Non-pigmented ciliary epithelial cell (primary cell): ENCODE measurements at regions not wholly inside any gene's neighbourhood (a gene's known extent, or its start where the extent isn't known, plus 50 kb on each side); places are given as distances from the start of the nearest gene placed in this dataset.

Experiments
- DNase-seq: peaks from one replicate; pipeline ENCODE4 v3.0.0-alpha.2; 2010; ENCODE audit warnings: low read depth

- no peak for DNase-seq
Observed at GRCh38 chr3:104854468-104854867, 512.2 kb upstream of the ALCAM start.

DNA sequence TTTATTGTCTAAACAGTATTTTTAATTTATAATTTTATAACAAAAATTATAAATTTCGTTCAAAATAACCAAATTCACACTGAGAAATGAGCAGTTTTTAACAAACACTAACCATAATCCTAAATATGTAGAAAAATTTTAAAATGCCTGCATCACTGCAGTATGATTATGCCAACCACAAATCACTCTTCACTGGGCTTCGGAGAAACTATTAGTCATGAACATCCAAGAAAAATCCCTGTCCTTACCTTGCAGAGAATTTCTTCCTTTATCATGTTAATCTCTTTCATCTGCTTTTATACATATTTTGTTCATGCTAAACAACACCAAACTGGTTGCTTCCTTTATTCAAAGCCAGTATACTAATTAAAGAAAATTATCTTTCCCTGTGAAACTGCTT lies 511.0 kb upstream of the ALCAM start:
- no peak for DNase-seq

GRCh38 chr3:104856741-104857140 lies 510.0 kb upstream of the ALCAM start:
- DNase-seq, result no peak

GRCh38 chr3:104868291-104868690 lies 498.4 kb upstream of the ALCAM start:
- no peak for DNase-seq

DNA sequence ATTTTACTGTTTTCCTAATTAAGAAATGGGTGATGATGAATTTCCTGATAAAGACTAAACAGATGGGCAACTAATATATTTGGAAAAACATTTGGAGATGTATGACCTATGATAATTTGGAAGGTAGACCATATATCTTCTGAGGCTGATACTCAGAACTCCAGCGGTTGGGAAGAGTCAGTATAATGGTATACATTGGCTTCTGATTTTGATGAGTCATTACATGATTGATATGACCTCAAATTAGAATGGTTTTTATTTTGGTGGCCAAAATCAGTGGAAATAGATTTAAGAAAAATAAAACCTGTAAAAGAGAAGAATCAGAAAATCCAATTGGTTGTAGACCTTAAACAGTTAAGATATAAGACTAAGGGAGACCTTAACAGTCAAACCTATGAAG lies 496.4 kb upstream of the ALCAM start:
- no peak for DNase-seq

DNA sequence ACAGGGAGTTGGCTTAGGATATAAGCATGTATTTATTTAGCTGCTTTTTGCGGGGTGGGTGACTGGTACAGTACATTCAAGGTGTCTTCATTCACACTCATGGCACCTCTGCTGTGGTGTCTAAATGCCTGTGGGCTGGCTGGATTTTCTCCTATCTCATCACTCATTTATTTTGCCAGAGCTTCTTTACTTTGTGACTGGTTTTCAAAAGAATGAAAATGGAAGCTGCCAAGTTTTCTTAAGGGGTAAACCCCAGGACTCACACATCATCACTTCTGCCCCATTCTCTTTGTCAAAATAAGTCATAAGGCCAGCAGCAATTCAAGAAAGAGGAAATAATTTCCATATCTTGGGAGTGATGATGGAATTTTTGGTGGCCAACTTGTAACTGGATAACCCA lies 493.4 kb upstream of the ALCAM start:
- DNase-seq, result peak; percentile 47

DNA sequence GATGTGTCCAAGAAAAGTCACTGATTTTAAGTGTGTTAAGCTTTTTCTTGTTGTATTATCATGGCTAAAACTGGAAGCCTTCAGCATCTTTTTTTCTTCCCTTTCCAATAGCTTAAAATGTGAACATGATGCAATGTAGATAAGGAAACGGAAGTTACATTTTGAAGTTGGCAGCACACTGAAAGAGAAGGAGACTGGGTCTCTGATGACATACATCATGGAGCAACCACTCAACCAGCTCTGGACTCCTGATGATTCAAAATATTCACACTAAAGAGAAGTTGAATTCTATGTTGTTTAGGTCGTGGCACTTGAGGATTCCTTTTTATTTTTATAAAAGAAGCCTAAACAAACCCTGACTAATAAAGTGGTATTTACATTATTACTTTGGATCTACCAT lies 488.3 kb upstream of the ALCAM start:
- no peak for DNase-seq

- DNase-seq, result no peak
Observed at GRCh38 chr3:104879919-104880318, 486.8 kb upstream of the ALCAM start.

GRCh38 chr3:104885214-104885814 lies 481.4 kb upstream of the ALCAM start:
- DNase-seq, result no peak

- DNase-seq, result no peak
Observed at GRCh38 chr3:104886220-104886995, 480.3 kb upstream of the ALCAM start.

DNA sequence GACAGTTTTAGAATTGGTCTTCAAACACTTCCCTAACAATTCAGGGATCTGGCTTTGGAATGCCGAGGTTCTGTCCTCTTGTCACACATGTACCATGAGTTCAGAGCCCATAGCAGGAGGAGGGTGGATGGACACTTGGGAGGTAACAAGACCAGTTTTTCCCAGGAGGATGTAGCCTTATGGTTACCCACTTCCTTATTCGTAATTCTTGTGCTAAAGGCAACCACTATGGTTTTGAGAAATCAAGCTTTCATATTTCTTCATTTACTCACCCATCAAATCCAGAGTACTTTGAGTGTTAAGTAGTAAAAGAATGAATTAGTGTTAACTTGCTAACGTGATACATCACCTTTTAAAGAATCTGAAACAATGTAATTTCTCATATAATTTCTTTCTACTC lies 479.6 kb upstream of the ALCAM start:
- no peak for DNase-seq

GRCh38 chr3:104887619-104888018 lies 479.1 kb upstream of the ALCAM start:
- no peak for DNase-seq

DNA sequence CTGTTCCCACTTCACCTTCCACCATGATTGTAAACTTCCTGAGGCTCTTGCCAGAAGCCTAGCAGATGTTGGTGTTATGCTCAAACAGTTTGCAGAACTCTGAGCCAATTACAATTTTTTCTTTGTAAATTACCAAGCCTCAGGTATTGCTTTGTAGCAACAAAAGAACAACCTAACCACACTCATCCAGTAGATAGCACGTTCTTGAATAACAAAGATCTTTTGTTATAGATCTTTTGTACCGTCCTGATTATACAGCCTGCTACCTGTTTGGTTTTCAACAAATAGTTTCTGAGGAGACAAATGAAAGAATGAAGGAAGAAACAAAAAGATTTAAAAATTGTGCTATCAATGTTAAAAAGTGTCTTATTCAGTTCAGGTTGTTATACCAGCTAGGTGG lies 474.7 kb upstream of the ALCAM start:
- no peak for DNase-seq

- DNase-seq, result no peak
Observed at GRCh38 chr3:104896624-104897023, 470.1 kb upstream of the ALCAM start.

DNA sequence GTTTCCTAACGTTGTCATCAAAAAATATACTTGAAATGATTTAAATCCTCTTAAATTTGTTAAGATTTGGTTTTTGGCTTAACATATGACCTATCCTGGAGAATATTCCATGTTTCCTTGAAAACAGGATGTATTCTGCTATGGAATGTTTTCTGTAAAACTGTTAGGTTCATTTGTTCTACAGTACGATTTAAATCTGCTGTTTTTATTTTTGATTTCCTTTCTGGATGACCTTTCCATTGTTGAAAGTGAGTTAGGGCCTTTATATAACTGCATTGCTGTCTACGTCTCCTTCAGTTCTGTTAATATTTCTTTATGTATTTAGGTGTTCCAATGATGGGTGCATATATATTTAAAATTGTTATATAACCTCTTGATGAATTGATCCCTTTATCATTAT lies 465.3 kb upstream of the ALCAM start:
- DNase-seq, result no peak

DNA sequence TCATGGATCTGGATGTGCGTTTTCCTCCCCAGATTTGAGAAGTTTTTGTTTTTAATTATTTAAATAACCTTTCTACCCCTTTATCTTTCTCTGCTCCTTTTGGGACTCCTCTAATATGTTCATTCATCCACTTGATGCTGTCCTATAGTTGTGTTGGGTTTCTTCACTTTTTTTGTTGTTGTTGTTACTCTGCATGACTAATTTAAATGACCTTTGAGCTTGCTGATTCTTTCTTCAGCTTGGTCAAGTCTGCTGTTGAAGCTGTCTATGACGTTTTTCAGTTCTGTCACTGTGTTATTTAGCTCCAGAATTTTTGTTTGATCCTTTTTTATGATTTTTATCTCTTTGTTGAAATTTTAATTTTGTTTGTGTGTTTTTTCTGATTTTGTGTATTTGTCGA lies 463.6 kb upstream of the ALCAM start:
- DNase-seq, result no peak

DNA sequence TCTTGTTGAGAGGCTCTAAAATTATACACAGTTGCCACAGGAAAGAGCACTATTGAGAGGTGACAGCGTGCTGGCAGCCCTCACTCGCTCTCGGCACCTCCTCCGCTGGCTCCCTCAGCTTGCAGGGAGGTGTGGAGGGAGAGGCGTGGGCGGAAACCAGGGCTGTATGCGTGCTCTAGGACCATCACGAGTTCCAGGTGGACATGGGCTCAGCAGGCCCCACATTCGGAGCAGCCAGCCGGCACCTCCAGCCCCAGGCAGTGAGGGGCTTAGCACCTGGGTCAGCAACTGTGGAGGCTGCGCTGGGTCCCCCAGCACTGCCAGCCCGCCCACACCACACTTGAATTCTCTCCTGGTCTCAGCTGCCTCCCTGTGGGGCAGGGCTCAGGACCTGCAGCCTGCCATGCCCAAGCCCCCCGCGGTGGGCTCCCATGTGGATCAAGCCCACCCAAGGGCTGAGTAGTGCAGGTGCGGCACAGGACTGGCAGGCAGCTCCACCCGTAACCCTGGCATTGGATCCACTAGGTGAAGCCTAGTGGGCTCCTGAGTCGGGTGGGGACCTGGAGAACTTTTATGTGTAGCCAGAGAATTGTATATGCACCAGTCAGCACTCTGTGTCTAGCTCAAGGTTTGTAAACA lies 460.6 kb upstream of the ALCAM start:
- DNase-seq, result no peak

- peak; percentile 79 for DNase-seq
Observed at GRCh38 chr3:104907507-104907906, 459.2 kb upstream of the ALCAM start.

- DNase-seq, result no peak
Observed at GRCh38 chr3:104908761-104909160, 457.9 kb upstream of the ALCAM start.

- peak; percentile 69 for DNase-seq
Observed at GRCh38 chr3:104909198-104909597, 457.5 kb upstream of the ALCAM start.

DNA sequence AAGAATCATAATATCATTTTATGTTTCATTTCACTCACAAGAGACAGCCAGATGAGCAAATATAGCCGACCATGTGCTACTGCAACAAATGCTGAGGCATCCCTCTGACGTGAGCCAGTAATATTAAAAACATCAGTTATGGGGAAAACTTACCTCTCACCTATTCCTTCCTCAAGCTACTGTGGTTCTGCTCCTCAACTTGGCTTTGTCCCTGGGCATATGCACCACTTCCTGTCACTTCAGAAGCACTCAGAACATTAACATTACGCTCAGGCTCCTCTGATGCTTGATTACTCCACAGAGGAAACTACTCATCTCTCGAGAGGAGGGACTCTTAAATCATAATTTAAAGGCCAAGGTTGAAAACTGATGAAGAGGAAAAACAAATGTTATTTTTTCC lies 457.0 kb upstream of the ALCAM start:
- no peak for DNase-seq

- no peak for DNase-seq
Observed at GRCh38 chr3:104911376-104911775, 455.3 kb upstream of the ALCAM start.

- DNase-seq, result no peak
Observed at GRCh38 chr3:104916971-104917370, 449.7 kb upstream of the ALCAM start.

DNA sequence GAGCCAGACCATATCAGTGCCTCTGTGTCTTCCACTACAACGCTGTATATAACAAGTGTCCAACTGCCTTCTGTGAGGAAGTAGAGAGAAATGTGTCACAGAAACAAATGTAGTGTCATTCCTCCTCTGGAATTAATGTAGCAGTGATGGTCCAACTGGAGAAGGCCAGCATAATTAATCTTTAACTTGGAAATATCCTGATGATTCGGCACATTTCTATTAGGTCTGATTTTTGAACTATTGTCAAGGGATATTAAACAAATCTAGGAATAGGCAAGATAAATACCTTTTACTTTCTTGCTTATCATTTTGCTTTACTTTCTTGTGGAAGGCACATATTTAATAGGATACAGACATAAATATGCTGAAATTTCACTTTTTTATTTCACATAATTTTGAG lies 446.2 kb upstream of the ALCAM start:
- no peak for DNase-seq
